ENCODE measurements at regions not wholly inside any gene's neighbourhood (a gene's known extent, or its start where the extent isn't known, plus 50 kb on each side); places are given as distances from the start of the nearest gene placed in this dataset.

GRCh38 chr18:39340418-39340817 is 1774.8 kb upstream of the CELF4 start:
- TF ChIP-seq CTCF (IDR thresholded peaks at IDR 0.05) (no peak), POLR2A (IDR thresholded peaks at IDR 0.05) (no peak)

Measured in Peyer's patch (tissue), 4 donors.